H9 (cell line): ENCODE measurements at regions not wholly inside any gene's neighbourhood (a gene's known extent, or its start where the extent isn't known, plus 50 kb on each side); places are given as distances from the start of the nearest gene placed in this dataset.

Experiments
- DNase-seq: peaks from one replicate; pipeline ENCODE4 v3.0.0-alpha.2; 2017
- H2AFZ ChIP-seq: one replicate; pipeline ENCODE4 v1.6.1; 2013; ENCODE audit warnings: mild to moderate bottlenecking, low read length, control low read depth, moderate library complexity
- H2AK5ac ChIP-seq: 2 replicates; pipeline ENCODE4 v1.6.1; 2013; ENCODE audit warnings: low read length, control low read depth, mixed read lengths; ENCODE audit not compliant: insufficient read length
- H2BK120ac ChIP-seq: one replicate; pipeline ENCODE4 v1.6.1; 2013; ENCODE audit warnings: low read depth, mild to moderate bottlenecking, low read length, control low read depth, inconsistent platforms; ENCODE audit not compliant: poor library complexity, severe bottlenecking
- H2BK12ac ChIP-seq: 2 replicates; pipeline ENCODE4 v1.6.1; 2013; ENCODE audit warnings: low read length, control low read depth, mixed read lengths, low read depth; ENCODE audit not compliant: insufficient read length
- H2BK15ac ChIP-seq: 2 replicates; pipeline ENCODE4 v1.6.1; 2013; ENCODE audit warnings: low read depth, low read length, control low read depth
- H2BK20ac ChIP-seq: one replicate; pipeline ENCODE4 v1.6.1; 2013; ENCODE audit warnings: low read depth, mild to moderate bottlenecking, low read length, control low read depth, inconsistent platforms; ENCODE audit not compliant: poor library complexity, severe bottlenecking
- H2BK5ac ChIP-seq: 2 replicates; pipeline ENCODE4 v1.6.1; 2013; ENCODE audit warnings: low read length, control low read depth, mixed read lengths; ENCODE audit not compliant: insufficient read length
- H3K14ac ChIP-seq: 2 replicates; pipeline ENCODE4 v1.6.1; 2013; ENCODE audit warnings: low read length, control low read depth; ENCODE audit not compliant: insufficient read depth
- H3K18ac ChIP-seq: 2 replicates; pipeline ENCODE4 v1.6.1; 2013; ENCODE audit warnings: low read depth, mild to moderate bottlenecking, mixed read lengths, low read length, control low read depth; ENCODE audit not compliant: insufficient read length
- H3K23ac ChIP-seq: 2 replicates; pipeline ENCODE4 v1.6.1; 2013; ENCODE audit warnings: low read length, control low read depth, mixed read lengths, low read depth; ENCODE audit not compliant: insufficient read length
- H3K23me2 ChIP-seq: 2 replicates; pipeline ENCODE4 v1.6.1; 2013; ENCODE audit warnings: low read depth, mild to moderate bottlenecking, mixed read lengths, low read length, control low read depth; ENCODE audit not compliant: insufficient read length, poor library complexity, severe bottlenecking
- H3K27ac ChIP-seq: 2 replicates; pipeline ENCODE4 v1.5.1; 2013; ENCODE audit warnings: low read length, control low read depth, mixed read lengths, low read depth; ENCODE audit not compliant: insufficient read length
- H3K27me3 ChIP-seq: 2 replicates; pipeline ENCODE4 v1.6.1; 2013; ENCODE audit warnings: low read length, control low read depth, inconsistent platforms; ENCODE audit not compliant: insufficient read depth
- H3K4ac ChIP-seq: 2 replicates; pipeline ENCODE4 v1.6.1; 2013; ENCODE audit warnings: low read depth, mild to moderate bottlenecking, control low read depth, inconsistent platforms, low read length, moderate library complexity
- H3K4me1 ChIP-seq: 2 replicates; pipeline ENCODE4 v1.6.1; 2013; ENCODE audit warnings: low read length, control low read depth, inconsistent platforms; ENCODE audit not compliant: insufficient read depth
- H3K4me2 ChIP-seq: 2 replicates; pipeline ENCODE4 v1.6.1; 2013; ENCODE audit warnings: low read length, control low read depth, mixed read lengths; ENCODE audit not compliant: insufficient read length, insufficient read depth
- H3K56ac ChIP-seq: 2 replicates; pipeline ENCODE4 v1.6.1; 2013; ENCODE audit warnings: low read depth, mild to moderate bottlenecking, mixed read lengths, low read length, control low read depth; ENCODE audit not compliant: insufficient read length
- H3K79me1 ChIP-seq: 2 replicates; pipeline ENCODE4 v1.6.1; 2013; ENCODE audit warnings: low read depth, mild to moderate bottlenecking, moderate library complexity, low read length, control low read depth, inconsistent platforms; ENCODE audit not compliant: insufficient read depth, poor library complexity, severe bottlenecking
- H3K79me2 ChIP-seq: 2 replicates; pipeline ENCODE4 v1.6.1; 2013; ENCODE audit warnings: low read length, control low read depth, inconsistent platforms; ENCODE audit not compliant: insufficient read depth
- H3K9ac ChIP-seq: 2 replicates; pipeline ENCODE4 v1.6.1; 2013; ENCODE audit warnings: low read length, control low read depth, mixed read lengths; ENCODE audit not compliant: insufficient read length; ENCODE audit errors: extremely low read depth
- H3K9me3 ChIP-seq: one replicate; pipeline ENCODE4 v1.6.1; 2013; ENCODE audit warnings: low read depth, low read length, inconsistent platforms; ENCODE audit not compliant: control insufficient read depth
- H3T11ph ChIP-seq: one replicate; pipeline ENCODE4 v1.6.1; 2013; ENCODE audit warnings: mild to moderate bottlenecking, low read length, control low read depth, inconsistent platforms
- H4K20me1 ChIP-seq: one replicate; pipeline ENCODE4 v1.6.1; 2013; ENCODE audit not compliant: control insufficient read depth, insufficient read length, insufficient read depth
- H4K5ac ChIP-seq: 2 replicates; pipeline ENCODE4 v1.6.1; 2013; ENCODE audit warnings: low read depth, mild to moderate bottlenecking, mixed read lengths, low read length, control low read depth; ENCODE audit not compliant: insufficient read length
- H4K8ac ChIP-seq: replicated peaks from 2 replicates; pipeline ENCODE4 v1.6.1; 2013; ENCODE audit warnings: low read length, control low read depth, mixed read lengths, low read depth; ENCODE audit not compliant: insufficient read length
- H4K91ac ChIP-seq: 2 replicates; pipeline ENCODE4 v1.6.1; 2013; ENCODE audit warnings: low read depth, mild to moderate bottlenecking, moderate library complexity, mixed read lengths, low read length, control low read depth; ENCODE audit not compliant: insufficient read length
- H3K27ac Mint-ChIP-seq, 3 experiments: 2 replicates in 2 of 3; 3 replicates in 1 of 3; pipeline ENCODE4 v1.8.0; 2020 to 2021; ENCODE audit warnings: mixed read lengths in 3 of 3, mild to moderate bottlenecking in 1 of 3, moderate library complexity in 1 of 3
- H3K27me3 Mint-ChIP-seq: 2 replicates; pipeline ENCODE4 v1.8.0; 2021; ENCODE audit warnings: low read depth, mild to moderate bottlenecking, moderate library complexity, mixed read lengths
- H3K36me3 Mint-ChIP-seq, 3 experiments: 2 replicates in 2 of 3; 3 replicates in 1 of 3; pipeline ENCODE4 v1.8.0; 2020 to 2021; ENCODE audit warnings: low read depth in 3 of 3, mixed read lengths in 3 of 3; ENCODE audit not compliant: insufficient read depth in 1 of 3
- H3K4me1 Mint-ChIP-seq, 2 experiments: 2 replicates each; pipeline ENCODE4 v1.8.0; 2020; ENCODE audit warnings: mixed read lengths in 2 of 2
- H3K4me3 Mint-ChIP-seq, 2 experiments: 2 replicates in 1 of 2; 3 replicates in 1 of 2; pipeline ENCODE4 v1.8.0; 2020 to 2021; ENCODE audit warnings: mild to moderate bottlenecking in 2 of 2, mixed read lengths in 2 of 2, moderate library complexity in 1 of 2
- H3K9me3 Mint-ChIP-seq, 2 experiments: 2 replicates in 1 of 2; 3 replicates in 1 of 2; pipeline ENCODE4 v1.8.0; 2020; ENCODE audit warnings: mild to moderate bottlenecking in 2 of 2, mixed read lengths in 2 of 2, moderate library complexity in 1 of 2
- CTCF ChIP-seq: fragments of 200-600 bp; sonication (generic); conservative IDR thresholded peaks from 3 replicates; pipeline ENCODE4 v1.8.0; 2021; ENCODE audit warnings: antibody characterized with exemption, mild to moderate bottlenecking
- WGBS: extraction: QIAGEN DNeasy Blood & Tissue Kit; methylation state at CpG from one replicate; pipeline ENCODE4 v1.1.7; 2013; ENCODE audit warnings: missing lambda C conversion rate, low lambda C conversion rate, mixed read lengths; ENCODE audit not compliant: insufficient read length; ENCODE audit errors: extremely low coverage; 5-methylcytosine and 5-hydroxymethylcytosine counted together

DNA sequence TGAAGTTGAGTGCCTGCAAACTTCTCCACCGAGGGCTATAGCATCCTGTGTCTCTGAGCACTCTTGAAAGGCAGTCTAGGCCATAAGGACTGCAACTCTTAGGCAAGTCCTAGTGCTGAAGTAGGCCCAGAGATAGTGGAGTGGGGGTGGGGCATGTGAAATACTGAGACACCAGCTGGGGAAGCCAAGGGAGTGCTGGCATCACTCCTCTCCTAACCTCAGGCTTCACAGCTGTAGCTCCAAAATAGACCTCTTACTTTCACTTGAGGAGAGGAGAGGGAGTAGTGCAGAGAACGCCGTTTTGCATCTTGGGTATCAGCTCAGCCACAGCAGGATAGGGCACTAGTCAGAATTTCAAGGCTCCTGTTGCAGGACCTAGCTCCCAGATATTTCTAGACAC lies 56.2 kb upstream of the CYSLTR1 start:
- Histone ChIP-seq H3K23ac (no peak overlapping the region), H2AFZ (no peak overlapping the region), H3K79me1 (no peaks in the 10 kb centered on the region), H3K9me3 (peaks cover 21% of the 10 kb centered on the region), H4K5ac (no peak overlapping the region), H2AK5ac (no peak overlapping the region), H3K27me3 (no peaks in the 10 kb centered on the region), H4K20me1 (no peaks in the 10 kb centered on the region), H3K14ac (no peak overlapping the region), H4K91ac (no peak overlapping the region), H2BK5ac (no peak overlapping the region), H3K4me1 (no peaks in the 10 kb centered on the region), H3K4me2 (no peak overlapping the region), H3K27ac (no peak overlapping the region), H4K8ac (no peak overlapping the region), H3K23me2 (no peaks in the 10 kb centered on the region), H3K4ac (no peak overlapping the region), H3K18ac (no peak overlapping the region), H2BK12ac (no peak overlapping the region), H3T11ph (no peak overlapping the region), H2BK120ac (no peak overlapping the region), H2BK20ac (no peak overlapping the region), H3K56ac (no peak overlapping the region), H3K79me2 (no peaks in the 10 kb centered on the region), H3K9ac (no peak overlapping the region), H2BK15ac (no peak overlapping the region)
- peaks cover 79 to 89% of the 10 kb centered on the region in 2 experiments for H3K9me3 Mint-ChIP-seq
- H3K36me3 Mint-ChIP-seq: peaks cover 2 to 9% (median 7%) of the 10 kb centered on the region in 3 experiments; a peak in 5 of 7 replicates
- no peaks in the 10 kb centered on the region; the same call in 1 of the 2 replicates for H3K27me3 Mint-ChIP-seq
- H3K4me3 Mint-ChIP-seq: no peak overlapping the region
- H3K27ac Mint-ChIP-seq: no peak overlapping the region
- no peaks in the 10 kb centered on the region for H3K4me1 Mint-ChIP-seq
- no peak for DNase-seq
- no CpG with 5 or more reads among the region's 3 CpGs for WGBS
- TF ChIP-seq CTCF: no peak
